ENCODE measurements at regions not wholly inside any gene's neighbourhood (a gene's known extent, or its start where the extent isn't known, plus 50 kb on each side); places are given as distances from the start of the nearest gene placed in this dataset.
A peak's percentile ranks its signal among the peaks of the same experiment; 100 is the strongest.

- Histone ChIP-seq H3K27ac (peak overlapping the region; percentile 81), H3K4me1 (peaks cover 31% of the 10 kb centered on the region), H3K9me3 (no peaks in the 10 kb centered on the region), H3K36me3 (no peaks in the 10 kb centered on the region), H3K4me3 (no peak overlapping the region), H3K27me3 (no peaks in the 10 kb centered on the region)
- intact Hi-C loops (cut with DNase I): no loop called here
- TF ChIP-seq CTCF (IDR thresholded peaks at IDR 0.05): no peak
- TF ChIP-seq POLR2AphosphoS5 (IDR thresholded peaks at IDR 0.05; ENCODE audit: insufficient read depth in 1 of 2, low read depth in 1 of 2): no peak
- no peak for TF ChIP-seq POLR2A (IDR thresholded peaks at IDR 0.05)
- DNase-seq (ENCODE audit: extremely low spot score in 2 of 2): no peak
Observed at GRCh38 chr2:20141806-20142205, 83.1 kb downstream of the SDC1 start.

GRCh38 chr2:20141056-20141762 is 83.7 kb downstream of the SDC1 start:
- H3K27me3 ChIP-seq: no peaks in the 10 kb centered on the region
- H3K36me3 ChIP-seq: no peaks in the 10 kb centered on the region
- H3K9me3 ChIP-seq: no peaks in the 10 kb centered on the region
- no peak for TF ChIP-seq CTCF (IDR thresholded peaks at IDR 0.05)
- TF ChIP-seq POLR2A (IDR thresholded peaks at IDR 0.05): no peak
- peak; percentile 74 to 77 for TF ChIP-seq POLR2AphosphoS5 (IDR thresholded peaks at IDR 0.05; ENCODE audit: insufficient read depth in 1 of 2, low read depth in 1 of 2)
- H3K4me3 ChIP-seq: no peak overlapping the region
- H3K27ac ChIP-seq: peak overlapping the region; percentile 81
- no peak for DNase-seq (ENCODE audit: extremely low spot score in 2 of 2)
- peaks cover 33% of the 10 kb centered on the region for H3K4me1 ChIP-seq
- intact Hi-C loops (cut with DNase I): no loop called here

GRCh38 chr2:20140321-20141055 is 84.4 kb downstream of the SDC1 start:
- peak overlapping the region; percentile 81 for H3K27ac ChIP-seq
- intact Hi-C loops (cut with DNase I): no loop called here
- TF ChIP-seq POLR2AphosphoS5 (IDR thresholded peaks at IDR 0.05; ENCODE audit: insufficient read depth in 1 of 2, low read depth in 1 of 2) (no peak), POLR2A (IDR thresholded peaks at IDR 0.05) (no peak), CTCF (IDR thresholded peaks at IDR 0.05) (no peak)
- no peak overlapping the region for H3K4me3 ChIP-seq
- H3K36me3 ChIP-seq: no peaks in the 10 kb centered on the region
- no peaks in the 10 kb centered on the region for H3K27me3 ChIP-seq
- peaks cover 28% of the 10 kb centered on the region for H3K4me1 ChIP-seq
- DNase-seq (ENCODE audit: extremely low spot score in 2 of 2): no peak
- no peaks in the 10 kb centered on the region for H3K9me3 ChIP-seq

- peaks cover 22% of the 10 kb centered on the region for H3K4me1 ChIP-seq
- H3K27ac ChIP-seq: no peak overlapping the region
- intact Hi-C loops (cut with DNase I): no loop called here
- TF ChIP-seq POLR2A (IDR thresholded peaks at IDR 0.05) (no peak), POLR2AphosphoS5 (IDR thresholded peaks at IDR 0.05; ENCODE audit: insufficient read depth in 1 of 2, low read depth in 1 of 2) (no peak), CTCF (IDR thresholded peaks at IDR 0.05) (no peak)
- no peaks in the 10 kb centered on the region for H3K27me3 ChIP-seq
- no peak overlapping the region for H3K4me3 ChIP-seq
- H3K9me3 ChIP-seq: no peaks in the 10 kb centered on the region
- no peak for DNase-seq (ENCODE audit: extremely low spot score in 2 of 2)
- H3K36me3 ChIP-seq: no peaks in the 10 kb centered on the region
Observed at GRCh38 chr2:20139407-20140172, 85.3 kb downstream of the SDC1 start.

All from vagina (tissue), 2 donors.